GM19328 (cell line): ENCODE measurements at regions not wholly inside any gene's neighbourhood (a gene's known extent, or its start where the extent isn't known, plus 50 kb on each side); places are given as distances from the start of the nearest gene placed in this dataset.
A peak's percentile ranks its signal among the peaks of the same experiment; 100 is the strongest.
"Not testable (repeated sequence)": the region's sequence is repeated elsewhere in the genome, so short reads cannot be mapped to it uniquely, and the experiment has no call there.

Source experiments
- ATAC-seq: cut with Tn5 transposase; IDR thresholded peaks from one replicate; pipeline ENCODE4 v1.9.1; 2021; ENCODE audit warnings: mild to moderate bottlenecking, moderate library complexity; ENCODE audit not compliant: unreplicated experiment

- ATAC-seq, result no peak
Measured at GRCh38 chr1:73859227-73859626, 338.7 kb downstream of the LRRIQ3 start.

- no peak for ATAC-seq
Measured at GRCh38 chr1:73854527-73854926, 343.4 kb downstream of the LRRIQ3 start.

- no peak for ATAC-seq
Measured at GRCh38 chr1:73842436-73842835, 355.5 kb downstream of the LRRIQ3 start.

DNA sequence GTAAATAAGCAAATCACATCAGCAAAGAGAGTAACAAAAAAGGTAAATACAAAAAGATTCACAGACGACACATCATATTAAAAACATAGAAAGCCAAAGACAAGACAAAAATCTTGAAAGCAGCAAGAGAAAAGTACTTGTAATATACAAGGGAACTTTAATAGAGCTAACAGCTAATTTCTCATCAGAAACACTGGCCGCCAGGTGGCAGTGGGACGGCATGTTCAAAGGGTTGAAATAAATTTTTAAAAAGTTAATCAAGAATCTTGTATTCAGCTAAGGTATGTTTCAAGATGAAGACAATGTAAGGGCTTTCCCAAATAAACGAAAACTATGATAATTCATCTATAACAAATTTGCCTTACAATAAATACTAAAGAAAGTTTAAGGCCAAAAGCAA is 358.1 kb downstream of the LRRIQ3 start:
- no peak for ATAC-seq

- no peak for ATAC-seq
Measured at GRCh38 chr1:73832276-73833181, 365.4 kb downstream of the LRRIQ3 start.

GRCh38 chr1:73827283-73827682 is 370.7 kb downstream of the LRRIQ3 start:
- ATAC-seq, result not testable (repeated sequence)

DNA sequence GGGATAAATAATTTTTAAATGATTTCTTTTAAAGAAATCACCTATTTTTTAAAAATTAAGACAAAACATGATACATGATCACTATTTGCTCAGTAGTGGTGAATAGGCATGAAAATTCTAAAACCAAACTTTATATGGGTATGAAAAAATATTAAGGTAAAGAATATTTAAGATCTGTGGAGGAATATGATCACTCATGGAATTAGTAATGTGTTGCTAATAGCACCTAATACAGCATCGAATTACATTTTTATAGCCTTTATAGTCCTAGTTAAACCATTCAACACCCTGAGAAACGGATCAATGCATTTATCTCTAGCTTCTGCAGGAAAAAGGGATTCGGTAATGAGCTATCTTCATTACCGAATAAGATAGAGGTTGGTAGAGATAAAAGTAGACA is 373.9 kb downstream of the LRRIQ3 start:
- no peak for ATAC-seq

DNA sequence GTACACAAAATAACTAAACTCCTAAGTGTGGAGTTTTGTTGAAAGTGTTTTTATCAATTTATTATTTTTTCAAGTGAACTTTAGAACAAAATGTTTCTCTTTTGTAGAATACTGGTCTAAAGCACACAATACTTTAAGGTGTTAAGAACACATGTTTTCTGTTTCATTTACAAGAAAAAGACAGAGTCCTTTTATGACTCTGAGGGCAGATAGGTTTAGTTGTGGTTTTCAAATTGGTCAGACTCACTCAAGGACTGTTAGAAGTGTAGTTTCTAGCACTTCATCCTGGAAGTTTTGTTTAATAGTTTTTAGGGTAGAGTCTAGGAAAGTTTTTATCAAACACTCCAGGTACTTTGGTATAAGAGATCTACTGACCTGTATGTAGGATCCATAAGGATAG is 376.5 kb downstream of the LRRIQ3 start:
- ATAC-seq, result peak; percentile 61

GRCh38 chr1:73820843-73821242 is 377.1 kb downstream of the LRRIQ3 start:
- ATAC-seq, result no peak

GRCh38 chr1:73813716-73814115 is 384.3 kb downstream of the LRRIQ3 start:
- ATAC-seq, result no peak

GRCh38 chr1:73813236-73813635 is 384.7 kb downstream of the LRRIQ3 start:
- no peak for ATAC-seq

- no peak for ATAC-seq
Measured at GRCh38 chr1:73811798-73812197, 386.2 kb downstream of the LRRIQ3 start.

GRCh38 chr1:73804935-73805334 is 393.0 kb downstream of the LRRIQ3 start:
- no peak for ATAC-seq

DNA sequence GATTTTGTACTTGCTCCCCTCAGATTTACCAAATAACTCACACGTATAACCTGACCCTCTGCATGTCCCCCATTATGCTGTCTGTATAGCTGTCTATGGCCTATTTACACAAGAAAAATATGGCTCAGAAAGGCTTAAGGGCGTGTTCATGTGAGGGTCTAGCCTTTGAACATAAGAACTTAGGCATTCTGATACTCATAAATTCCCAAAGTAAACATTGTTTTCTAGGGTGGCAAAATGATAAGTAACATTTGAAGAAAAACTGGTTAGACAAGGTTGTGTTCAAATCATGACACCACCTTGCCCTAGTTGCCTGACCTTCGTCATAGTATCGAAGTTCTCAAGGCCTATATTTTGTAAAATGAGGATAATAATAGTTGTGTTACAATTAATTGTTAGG is 394.6 kb downstream of the LRRIQ3 start:
- no peak for ATAC-seq

DNA sequence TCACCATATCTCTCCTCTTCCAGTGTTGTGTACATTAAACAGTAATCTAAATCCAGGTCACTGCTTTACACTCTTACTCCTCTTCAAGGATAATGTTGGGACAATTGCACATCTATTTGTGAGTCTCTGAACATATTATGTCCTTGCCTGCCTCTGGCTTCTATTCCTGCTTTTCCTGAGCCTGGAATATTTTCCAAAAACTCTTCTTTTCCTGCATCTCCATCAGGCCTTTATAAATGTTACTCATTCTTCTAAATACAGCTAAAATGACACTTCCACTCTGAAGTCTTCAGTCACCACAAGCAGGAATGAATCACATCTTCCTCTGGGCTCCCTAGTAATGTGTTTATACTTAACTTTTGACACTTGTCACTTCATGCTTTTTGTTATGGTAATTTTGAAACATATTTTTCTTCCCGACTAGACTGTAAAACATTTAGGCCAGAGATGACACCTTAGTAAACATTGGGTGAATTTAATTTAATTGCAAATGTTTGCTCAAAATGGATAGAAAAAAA is 396.0 kb downstream of the LRRIQ3 start:
- ATAC-seq, result no peak

DNA sequence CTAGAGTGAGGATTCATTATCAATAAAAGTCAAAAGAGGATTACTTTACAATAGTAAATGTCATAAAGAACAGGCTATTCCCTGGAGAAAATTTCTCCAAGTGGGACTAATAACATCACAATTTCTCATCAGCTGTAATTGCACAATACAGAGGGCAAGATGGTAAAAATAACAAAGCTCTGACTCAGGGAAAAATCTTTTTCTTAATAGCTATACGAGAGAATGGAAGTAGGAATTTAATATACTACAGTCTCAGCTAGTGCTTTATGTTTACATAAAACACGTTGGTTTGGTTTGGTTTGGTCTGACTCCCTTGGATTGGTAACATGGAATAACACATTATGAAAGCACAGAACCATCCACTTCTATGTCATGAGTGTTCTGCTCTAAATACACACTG is 397.6 kb downstream of the LRRIQ3 start:
- no peak for ATAC-seq

DNA sequence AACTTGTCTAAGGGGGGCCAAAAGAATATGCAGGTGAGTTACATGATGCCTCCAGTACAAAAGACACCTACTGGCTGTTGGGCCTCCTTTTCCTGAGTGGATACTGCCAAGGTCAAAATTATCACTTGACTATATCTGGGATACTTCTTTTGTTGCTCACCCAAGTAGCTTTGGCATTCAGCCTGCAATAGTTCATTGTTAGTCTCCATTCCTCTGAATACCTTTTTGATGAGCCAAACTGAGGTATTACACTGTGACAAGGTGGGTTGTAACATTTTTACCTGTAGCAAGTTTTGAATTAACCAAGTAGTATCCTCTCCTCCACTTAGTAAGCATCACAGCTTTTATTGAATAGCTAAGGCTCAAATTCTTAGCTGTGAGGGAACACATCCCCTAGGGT is 408.0 kb downstream of the LRRIQ3 start:
- no peak for ATAC-seq

DNA sequence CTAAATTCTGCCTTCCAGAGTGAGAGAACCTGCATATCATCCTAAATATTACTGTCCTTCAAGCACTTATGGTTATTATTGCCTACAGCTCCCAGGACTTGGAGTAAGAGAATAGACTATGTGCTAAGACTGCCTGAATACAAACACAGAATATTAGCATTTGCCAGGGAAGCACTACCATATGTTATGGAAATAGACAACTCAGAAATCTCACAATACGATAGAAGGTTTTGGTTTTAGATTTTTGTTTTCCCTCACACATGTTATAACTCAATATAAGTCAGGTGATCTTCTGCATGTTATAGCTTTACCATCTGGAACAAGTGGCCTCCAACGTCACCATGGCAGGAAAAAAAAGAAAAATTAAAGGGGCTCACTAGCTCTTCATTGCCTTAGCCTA is 413.9 kb downstream of the LRRIQ3 start:
- ATAC-seq, result no peak

DNA sequence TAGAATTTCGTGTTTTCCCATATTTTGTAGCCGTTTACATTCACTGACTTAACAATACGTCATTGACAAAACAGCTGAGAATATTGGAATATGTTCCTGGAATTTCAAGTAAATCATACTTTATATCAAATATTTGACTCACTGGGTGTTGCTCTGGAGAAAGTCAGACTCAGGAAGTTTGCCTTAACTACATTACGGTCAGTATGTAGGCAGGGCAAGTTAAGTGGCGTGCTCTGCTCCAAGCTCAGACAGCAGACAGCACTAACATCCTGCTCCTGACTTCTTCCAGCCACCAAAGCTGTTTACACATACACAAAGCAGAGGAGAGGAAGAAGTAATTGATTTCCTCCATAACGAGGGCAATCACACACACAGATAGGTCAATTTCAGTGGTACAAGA is 414.6 kb downstream of the LRRIQ3 start:
- ATAC-seq, result no peak

DNA sequence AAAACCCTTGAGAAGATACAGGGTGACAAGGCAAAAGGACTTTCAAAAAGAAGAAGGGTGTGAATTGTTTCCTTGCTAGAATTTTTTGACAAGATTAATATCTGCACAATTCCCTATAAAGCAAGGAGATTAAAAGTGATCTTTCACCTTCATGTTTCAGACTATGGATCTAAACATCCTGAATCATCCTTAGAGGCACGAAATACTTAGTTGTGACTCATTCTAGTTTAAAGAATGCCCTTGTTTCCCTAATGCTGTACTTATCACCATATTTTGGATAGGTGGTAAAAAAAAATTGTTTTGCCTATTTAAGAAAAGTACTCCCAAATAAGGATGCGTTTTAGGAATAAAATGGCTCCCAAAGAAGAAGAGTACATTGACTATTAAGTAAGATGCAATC is 415.1 kb downstream of the LRRIQ3 start:
- no peak for ATAC-seq

- no peak for ATAC-seq
Measured at GRCh38 chr1:73781251-73781650, 416.7 kb downstream of the LRRIQ3 start.

GRCh38 chr1:73778471-73778870 is 419.5 kb downstream of the LRRIQ3 start:
- no peak for ATAC-seq

GRCh38 chr1:73775896-73776295 is 422.1 kb downstream of the LRRIQ3 start:
- no peak for ATAC-seq
